Large intestine (tissue), 3 donors: ENCODE measurements at regions not wholly inside any gene's neighbourhood (a gene's known extent, or its start where the extent isn't known, plus 50 kb on each side); places are given as distances from the start of the nearest gene placed in this dataset.
"Not testable (repeated sequence)": the region's sequence is repeated elsewhere in the genome, so short reads cannot be mapped to it uniquely, and the experiment has no call there.

Source experiments
- DNase-seq, 2 donors: peaks; one replicate each; pipeline versions ENCODE4 v3.0.0 to v3.0.0-alpha.2; 2013
- H3K27ac ChIP-seq: one replicate; pipeline ENCODE4 v1.5.1; 2013; ENCODE audit warnings: low read length
- H3K27me3 ChIP-seq: 2 replicates; pipeline ENCODE4 v1.6.1; 2013; ENCODE audit warnings: low read length; ENCODE audit not compliant: control insufficient read depth, insufficient read depth
- H3K36me3 ChIP-seq: 2 replicates; pipeline ENCODE4 v1.6.1; 2013; ENCODE audit warnings: low read length; ENCODE audit not compliant: control insufficient read depth, insufficient read depth
- H3K4me1 ChIP-seq: one replicate; pipeline ENCODE4 v1.6.1; 2013; ENCODE audit warnings: low read length; ENCODE audit not compliant: control insufficient read depth, insufficient read depth
- H3K4me3 ChIP-seq: one replicate; pipeline ENCODE4 v1.5.1; 2013; ENCODE audit warnings: low read length
- H3K9me3 ChIP-seq: one replicate; pipeline ENCODE4 v1.6.1; 2013; ENCODE audit warnings: mild to moderate bottlenecking, low read depth, low read length, moderate library complexity; ENCODE audit not compliant: control insufficient read depth
- WGBS: methylation state at CpG from one replicate; pipeline ENCODE4 v1.1.5; 2013; ENCODE audit warnings: low lambda C conversion rate; ENCODE audit not compliant: insufficient coverage; 5-methylcytosine and 5-hydroxymethylcytosine counted together

GRCh38 chr1:120277428-120278258 is 101.3 kb upstream of the SEC22B start:
- WGBS: no CpG with 5 or more reads among the region's 26 CpGs
- H3K27ac ChIP-seq, H3K36me3 ChIP-seq, H3K27me3 ChIP-seq, DNase-seq, H3K4me3 ChIP-seq, H3K4me1 ChIP-seq, H3K9me3 ChIP-seq: not testable (repeated sequence)

- DNase-seq, H3K4me3 ChIP-seq, H3K27me3 ChIP-seq, H3K4me1 ChIP-seq, H3K36me3 ChIP-seq, H3K9me3 ChIP-seq, H3K27ac ChIP-seq: not testable (repeated sequence)
- no CpG with 5 or more reads among the region's 5 CpGs for WGBS
Observed at GRCh38 chr1:120276710-120277109, 100.4 kb upstream of the SEC22B start.

- not testable (repeated sequence) for H3K27ac ChIP-seq, H3K9me3 ChIP-seq, DNase-seq, H3K27me3 ChIP-seq, H3K4me3 ChIP-seq, H3K4me1 ChIP-seq, H3K36me3 ChIP-seq
- no CpG with 5 or more reads among the region's 3 CpGs for WGBS
Observed at GRCh38 chr1:120274438-120274837, 98.1 kb upstream of the SEC22B start.

- not testable (repeated sequence) for H3K27ac ChIP-seq, H3K9me3 ChIP-seq, DNase-seq, H3K4me3 ChIP-seq, H3K27me3 ChIP-seq, H3K4me1 ChIP-seq, H3K36me3 ChIP-seq
- no CpG with 5 or more reads among the region's 4 CpGs for whole genome bisulfite sequencing
Observed at GRCh38 chr1:120273363-120273762, 97.0 kb upstream of the SEC22B start.

- no CpG with 5 or more reads among the region's 3 CpGs for WGBS
- not testable (repeated sequence) for H3K4me1 ChIP-seq, H3K27ac ChIP-seq, DNase-seq, H3K9me3 ChIP-seq, H3K4me3 ChIP-seq, H3K36me3 ChIP-seq, H3K27me3 ChIP-seq
Observed at GRCh38 chr1:120272242-120272641, 95.9 kb upstream of the SEC22B start.

GRCh38 chr1:120271561-120272221 is 95.4 kb upstream of the SEC22B start:
- H3K27me3 ChIP-seq, H3K27ac ChIP-seq, H3K4me3 ChIP-seq, H3K9me3 ChIP-seq, DNase-seq, H3K4me1 ChIP-seq, H3K36me3 ChIP-seq: not testable (repeated sequence)
- WGBS: no CpG with 5 or more reads among the region's 5 CpGs

DNA sequence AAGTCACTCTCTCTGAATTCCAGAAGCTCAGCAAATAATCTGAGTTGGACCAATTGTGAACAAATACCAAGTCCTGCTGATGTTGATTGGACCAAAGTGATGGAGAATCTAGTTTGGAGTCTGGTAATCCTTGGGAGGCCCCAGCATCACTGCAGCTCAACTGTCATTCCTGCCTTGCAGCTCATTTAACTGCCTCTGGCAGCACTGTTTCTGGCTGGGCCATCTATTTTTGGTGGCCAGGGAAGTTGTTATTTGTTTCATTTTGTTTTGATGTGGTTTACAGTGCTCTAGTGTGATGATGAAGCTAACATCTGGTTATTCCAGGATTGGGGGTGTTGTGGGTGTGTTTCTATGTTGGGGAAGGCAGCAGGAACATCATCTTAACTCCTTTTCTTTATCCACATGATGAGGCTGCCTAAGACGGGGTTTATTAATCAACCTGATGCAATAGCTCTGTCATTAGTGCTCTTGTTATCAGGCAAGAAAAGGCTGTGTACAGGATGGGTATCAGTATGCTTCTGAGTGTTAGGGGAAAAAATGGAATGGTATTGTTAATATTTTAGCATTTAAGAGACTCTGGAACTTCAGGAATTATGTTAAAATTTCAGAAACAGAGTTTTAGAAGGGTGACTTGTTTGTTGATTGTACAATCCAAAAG is 91.7 kb upstream of the SEC22B start:
- H3K4me1 ChIP-seq, H3K9me3 ChIP-seq, H3K27ac ChIP-seq, H3K36me3 ChIP-seq, DNase-seq, H3K4me3 ChIP-seq, H3K27me3 ChIP-seq: not testable (repeated sequence)
- no CpG with 5 or more reads among the region's 1 CpG for WGBS

DNA sequence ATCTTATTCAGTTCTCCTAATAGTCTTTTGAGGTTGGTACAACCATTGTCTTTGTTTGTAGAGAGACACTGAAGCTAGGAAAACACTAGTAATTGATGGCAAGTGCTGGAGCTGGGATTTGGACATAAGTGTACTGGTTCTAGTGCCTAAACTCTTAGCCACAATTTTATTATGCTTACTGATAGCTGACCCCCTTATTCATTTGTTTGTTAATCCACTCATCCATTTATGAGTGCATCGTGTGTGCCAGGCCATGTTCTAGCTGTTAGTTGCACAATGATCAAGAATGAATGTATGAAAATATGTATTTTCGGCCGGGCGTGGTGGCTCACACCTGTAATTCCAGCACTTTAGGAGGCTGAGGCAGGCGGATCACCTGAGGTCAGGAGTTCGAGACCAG is 88.2 kb upstream of the SEC22B start:
- H3K27ac ChIP-seq, DNase-seq, H3K4me3 ChIP-seq, H3K9me3 ChIP-seq, H3K27me3 ChIP-seq, H3K4me1 ChIP-seq, H3K36me3 ChIP-seq: not testable (repeated sequence)
- no CpG with 5 or more reads among the region's 6 CpGs for WGBS

DNA sequence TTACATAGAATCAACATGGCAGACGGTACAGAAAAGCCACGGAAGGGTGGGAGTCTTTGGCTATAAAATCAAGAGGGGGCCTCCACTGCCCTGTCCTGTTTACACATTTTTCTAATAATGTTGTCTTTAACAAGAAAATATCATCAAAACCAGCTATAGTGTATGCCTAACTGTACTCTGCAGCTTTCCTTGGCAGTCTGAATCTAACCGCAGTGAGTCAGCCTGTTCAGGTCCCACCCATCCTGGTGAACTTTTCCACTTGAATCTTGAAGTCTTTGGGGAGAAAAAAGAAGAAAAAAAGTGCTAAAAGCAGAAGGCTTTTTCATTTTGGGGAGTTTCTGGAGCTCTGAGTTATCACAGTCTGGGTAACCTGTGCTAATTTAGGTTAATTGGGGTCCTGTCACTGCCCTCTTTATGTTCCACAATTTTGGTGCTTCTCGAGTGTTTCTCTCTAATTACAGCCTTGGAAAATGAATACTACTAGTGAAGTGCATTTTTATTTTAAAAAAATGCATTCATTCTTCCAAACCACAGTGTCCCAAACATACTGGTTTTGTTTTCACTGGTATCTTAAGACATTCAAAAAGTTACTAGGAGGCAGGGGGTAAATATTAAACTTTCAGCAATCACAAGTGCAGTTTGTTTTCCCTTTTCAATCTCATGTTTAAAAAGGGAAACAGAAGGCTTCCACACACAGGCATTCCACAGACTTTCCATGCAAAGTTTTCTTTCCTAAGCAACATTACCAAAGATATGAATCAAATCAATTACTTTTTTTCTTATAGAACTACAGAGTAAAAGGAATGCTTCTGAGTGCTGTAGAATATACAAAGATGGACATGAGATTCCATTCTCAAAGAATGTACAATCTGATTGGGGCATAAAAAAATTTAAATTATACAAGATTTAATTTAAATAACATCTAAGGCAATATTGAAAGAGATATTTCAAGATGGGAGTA is 86.8 kb upstream of the SEC22B start:
- not testable (repeated sequence) for H3K36me3 ChIP-seq, DNase-seq, H3K27me3 ChIP-seq, H3K4me1 ChIP-seq, H3K4me3 ChIP-seq, H3K27ac ChIP-seq, H3K9me3 ChIP-seq
- no CpG with 5 or more reads among the region's 4 CpGs for WGBS

GRCh38 chr1:120257778-120258105 is 81.4 kb upstream of the SEC22B start:
- DNase-seq, H3K4me1 ChIP-seq, H3K4me3 ChIP-seq, H3K36me3 ChIP-seq, H3K27me3 ChIP-seq, H3K27ac ChIP-seq, H3K9me3 ChIP-seq: not testable (repeated sequence)
- no CpG with 5 or more reads among the region's 2 CpGs for WGBS
